ENCODE measurements at regions not wholly inside any gene's neighbourhood (a gene's known extent, or its start where the extent isn't known, plus 50 kb on each side); places are given as distances from the start of the nearest gene placed in this dataset.

- no peak for TF ChIP-seq CTCF (IDR thresholded peaks at IDR 0.05; ENCODE audit: borderline replicate concordance, control extremely low read depth, extremely low read depth, insufficient read depth, missing control alignments)
- no peak for DNase-seq (ENCODE audit: low spot score)
- in situ Hi-C loops (cut with MboI; ENCODE audit: low sequenced_read_pairs, unreplicated experiment): no loop called here
These were observed 154.6 kb downstream of the PIK3R1 start for GRCh38 chr5:68370196-68370595.

DNA sequence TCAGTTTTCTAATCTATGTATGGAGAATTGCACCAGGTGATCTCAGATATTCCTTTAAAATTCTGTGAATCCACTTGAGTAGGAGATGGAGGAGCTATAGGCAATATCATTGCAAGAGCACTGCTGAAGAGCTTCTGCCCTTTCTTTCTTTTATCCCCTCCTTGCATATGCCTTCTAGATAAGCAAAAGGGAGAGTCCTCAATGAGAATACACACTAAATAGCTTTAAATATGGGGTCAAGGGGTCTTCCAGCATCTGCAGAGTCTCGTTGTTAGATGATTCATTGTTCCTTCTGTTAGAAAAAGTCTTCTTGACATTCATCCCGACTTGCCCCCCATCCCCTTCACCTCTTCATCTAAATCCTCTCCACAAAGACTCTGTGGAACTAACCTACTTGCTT is 156.1 kb downstream of the PIK3R1 start:
- no peak for TF ChIP-seq CTCF (IDR thresholded peaks at IDR 0.05; ENCODE audit: borderline replicate concordance, control extremely low read depth, extremely low read depth, insufficient read depth, missing control alignments)
- in situ Hi-C loops (cut with MboI; ENCODE audit: low sequenced_read_pairs, unreplicated experiment): no loop called here
- DNase-seq (ENCODE audit: low spot score): no peak

- TF ChIP-seq CTCF (IDR thresholded peaks at IDR 0.05; ENCODE audit: borderline replicate concordance, control extremely low read depth, extremely low read depth, insufficient read depth, missing control alignments): no peak
- in situ Hi-C loops (cut with MboI; ENCODE audit: low sequenced_read_pairs, unreplicated experiment): no loop called here
- DNase-seq (ENCODE audit: low spot score): no peak
These were observed 156.6 kb downstream of the PIK3R1 start for GRCh38 chr5:68372161-68372560.

DNA sequence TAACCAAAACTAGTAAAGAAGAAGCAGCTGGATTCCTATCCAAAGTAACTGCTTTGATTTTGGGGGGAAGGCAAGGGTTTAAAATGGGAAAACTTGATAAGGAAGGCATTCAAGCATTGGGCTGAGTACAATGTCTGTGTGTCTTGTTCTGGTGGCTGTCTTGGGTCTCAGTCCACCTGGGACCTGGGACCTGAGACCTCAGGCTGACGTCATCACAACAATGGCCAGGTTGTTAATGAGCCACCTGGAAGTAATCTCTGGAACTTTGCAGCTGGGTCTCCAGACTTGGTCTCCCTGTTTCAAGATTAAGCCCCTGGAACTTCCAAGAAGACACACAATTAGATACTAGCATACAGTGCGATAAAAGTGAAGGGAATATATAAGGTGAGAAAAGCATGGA is 157.5 kb downstream of the PIK3R1 start:
- in situ Hi-C loops (cut with MboI; ENCODE audit: low sequenced_read_pairs, unreplicated experiment): no loop called here
- no peak for TF ChIP-seq CTCF (IDR thresholded peaks at IDR 0.05; ENCODE audit: borderline replicate concordance, control extremely low read depth, extremely low read depth, insufficient read depth, missing control alignments)
- DNase-seq (ENCODE audit: low spot score): no peak

GRCh38 chr5:68374796-68375518 is 159.4 kb downstream of the PIK3R1 start:
- no peak for TF ChIP-seq CTCF (IDR thresholded peaks at IDR 0.05; ENCODE audit: borderline replicate concordance, control extremely low read depth, extremely low read depth, insufficient read depth, missing control alignments)
- DNase-seq (ENCODE audit: low spot score): no peak
- in situ Hi-C loops (cut with MboI; ENCODE audit: low sequenced_read_pairs, unreplicated experiment): no loop called here

DNA sequence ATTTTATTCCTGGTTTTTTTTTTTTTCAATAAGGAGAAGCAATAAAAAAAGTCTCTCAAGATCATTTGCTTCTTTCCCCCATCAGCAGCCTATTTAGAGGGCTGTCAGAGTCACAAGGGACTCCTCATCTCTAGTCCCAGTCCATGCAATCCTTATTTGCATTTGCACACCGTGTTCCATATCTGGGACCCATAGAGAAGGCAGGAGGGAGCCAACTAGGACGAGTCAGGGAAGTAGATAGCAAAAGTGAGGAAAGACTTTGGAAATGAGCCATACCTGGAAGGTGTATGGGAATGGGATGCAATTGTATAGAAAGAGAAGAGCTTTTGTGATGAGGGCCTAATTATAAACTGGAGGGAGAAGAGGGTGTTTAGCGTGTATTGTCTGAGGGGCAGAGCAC is 160.0 kb downstream of the PIK3R1 start:
- no peak for TF ChIP-seq CTCF (IDR thresholded peaks at IDR 0.05; ENCODE audit: borderline replicate concordance, control extremely low read depth, extremely low read depth, insufficient read depth, missing control alignments)
- DNase-seq (ENCODE audit: low spot score): no peak
- in situ Hi-C loops (cut with MboI; ENCODE audit: low sequenced_read_pairs, unreplicated experiment): no loop called here

Data from GM13976 (cell line).